Karpas-422 (cell line): ENCODE measurements at regions not wholly inside any gene's neighbourhood (a gene's known extent, or its start where the extent isn't known, plus 50 kb on each side); places are given as distances from the start of the nearest gene placed in this dataset.
"Not testable (repeated sequence)": the region's sequence is repeated elsewhere in the genome, so short reads cannot be mapped to it uniquely, and the experiment has no call there.

ENCODE experiments used
- DNase-seq: peaks from one replicate; pipeline ENCODE4 v3.0.0-alpha.2; 2015
- H2AFZ ChIP-seq: fragments of 200-600 bp; sonication (generic); 2 replicates; pipeline ENCODE4 v1.6.1; 2014; ENCODE audit warnings: antibody characterized with exemption, low read length, mixed read lengths
- H3K27ac ChIP-seq: fragments of 200-600 bp; sonication (generic); 2 replicates; pipeline ENCODE4 v1.5.1; 2014; ENCODE audit warnings: mild to moderate bottlenecking, low read length, moderate library complexity
- H3K27me3 ChIP-seq: fragments of 200-600 bp; sonication (generic); 2 replicates; pipeline ENCODE4 v1.6.1; 2014; ENCODE audit warnings: low read length, mixed read lengths
- H3K36me3 ChIP-seq: fragments of 200-600 bp; sonication (generic); 2 replicates; pipeline ENCODE4 v1.6.1; 2014; ENCODE audit warnings: low read length, mixed read lengths; ENCODE audit not compliant: insufficient read depth
- H3K4me1 ChIP-seq: fragments of 200-600 bp; sonication (generic); 2 replicates; pipeline ENCODE4 v1.6.1; 2014; ENCODE audit warnings: mild to moderate bottlenecking, low read length, mixed read lengths
- H3K4me2 ChIP-seq: fragments of 200-600 bp; sonication (generic); 2 replicates; pipeline ENCODE4 v1.6.1; 2014; ENCODE audit warnings: low read length, low read depth, mild to moderate bottlenecking; ENCODE audit not compliant: poor library complexity, severe bottlenecking
- H3K4me3 ChIP-seq: fragments of 200-600 bp; sonication (generic); 2 replicates; pipeline ENCODE4 v1.5.1; 2014; ENCODE audit warnings: mild to moderate bottlenecking, antibody characterized with exemption, low read length, mixed read lengths
- H3K79me2 ChIP-seq: fragments of 200-600 bp; sonication (generic); 2 replicates; pipeline ENCODE4 v1.6.1; 2014; ENCODE audit warnings: mild to moderate bottlenecking, low read length, mixed read lengths
- H3K9ac ChIP-seq: fragments of 200-600 bp; sonication (generic); 2 replicates; pipeline ENCODE4 v1.6.0; 2014; ENCODE audit warnings: low read length
- H3K9me2 ChIP-seq: fragments of 200-600 bp; sonication (generic), shearing (Covaris generic); replicated peaks from 2 replicates; pipeline ENCODE4 v1.6.0; 2014; ENCODE audit warnings: mild to moderate bottlenecking, low read length, moderate library complexity; ENCODE audit not compliant: insufficient read depth
- H3K9me3 ChIP-seq: fragments of 300-700, 200-600 bp; sonication (generic); 2 replicates; pipeline ENCODE4 v1.6.1; 2014; ENCODE audit warnings: low read length, mixed read lengths
- H4K20me1 ChIP-seq: fragments of 200-600 bp; sonication (generic); 2 replicates; pipeline ENCODE4 v1.6.1; 2014; ENCODE audit warnings: mild to moderate bottlenecking, antibody characterized with exemption, low read length, low read depth; ENCODE audit not compliant: insufficient read depth

DNA sequence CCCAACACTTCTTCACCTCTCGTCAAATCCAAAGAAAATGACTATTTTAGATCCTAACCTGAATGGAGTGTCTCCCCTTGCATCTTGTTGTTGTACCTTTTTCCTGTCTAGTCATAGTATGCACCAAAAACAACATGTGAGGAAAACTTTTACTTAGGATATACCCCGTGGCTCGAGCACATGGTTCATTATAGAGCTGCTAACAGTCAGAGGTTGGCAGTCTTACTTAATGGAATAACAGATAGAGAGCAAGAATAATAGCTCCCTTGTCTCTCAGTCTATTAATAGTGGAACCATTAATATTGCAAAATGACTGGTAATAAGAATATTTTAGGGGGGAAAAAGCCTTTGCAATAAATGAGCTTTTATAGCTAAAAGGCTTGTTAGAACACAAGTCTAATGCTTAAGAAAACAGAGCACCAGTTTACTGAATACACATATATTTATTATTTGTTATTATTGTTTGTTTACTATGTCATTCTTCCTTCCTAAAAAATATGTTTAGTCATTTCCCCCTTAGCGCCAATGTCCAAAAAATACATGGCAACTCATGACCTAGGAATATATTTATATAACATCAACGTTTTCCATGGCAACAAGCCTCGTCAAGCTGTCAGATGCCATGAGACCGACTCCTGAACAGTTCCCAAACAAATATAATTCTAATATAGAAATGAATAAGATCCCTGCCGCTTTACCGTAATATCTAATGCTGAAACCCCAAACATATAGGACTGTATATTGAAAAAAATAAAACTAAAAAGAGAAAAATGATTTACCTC is 592.4 kb downstream of the SOX5 start:
- H3K27me3 ChIP-seq = no peaks in the 10 kb centered on the region

DNA sequence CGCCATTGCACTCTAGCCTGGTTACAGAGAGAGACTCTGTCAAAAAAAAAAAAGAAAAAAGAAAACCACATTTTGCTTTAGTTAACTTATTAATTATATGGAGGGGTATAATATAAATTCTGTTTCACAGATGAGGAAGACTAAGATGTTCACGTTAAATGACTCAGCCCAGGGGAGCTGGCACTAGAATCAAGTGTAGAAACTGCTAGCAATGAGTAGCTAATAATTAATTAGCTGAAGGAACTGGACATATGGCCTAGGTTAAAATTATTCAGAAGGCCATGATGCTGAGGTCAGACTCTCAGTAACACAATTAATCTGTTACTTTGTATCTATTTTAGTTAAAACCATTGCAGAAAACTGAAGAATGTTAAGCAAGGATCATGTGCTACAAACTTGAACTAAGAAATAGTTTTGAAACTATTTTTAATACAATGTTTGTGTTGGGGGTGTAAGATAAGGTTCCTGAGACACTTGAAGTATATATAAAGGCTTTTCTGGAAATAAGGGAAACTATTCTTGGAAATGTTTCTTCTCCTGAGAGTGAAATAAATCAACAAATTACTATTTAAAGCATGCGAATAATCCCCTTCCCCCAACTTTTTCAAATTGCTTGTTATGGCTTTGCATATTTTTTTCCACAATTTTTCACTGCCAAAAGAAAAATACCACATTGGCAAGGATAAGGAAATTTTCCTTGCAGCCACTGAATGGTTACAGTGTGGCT is 589.3 kb downstream of the SOX5 start:
- Histone ChIP-seq H3K79me2 (no peaks in the 10 kb centered on the region), H4K20me1 (no peaks in the 10 kb centered on the region), H3K4me3 (no peak overlapping the region), H2AFZ (no peak overlapping the region), H3K9me2 (no peaks in the 10 kb centered on the region), H3K4me1 (no peaks in the 10 kb centered on the region), H3K9me3 (no peaks in the 10 kb centered on the region), H3K27me3 (no peaks in the 10 kb centered on the region), H3K36me3 (no peaks in the 10 kb centered on the region), H3K4me2 (no peak overlapping the region), H3K9ac (no peak overlapping the region), H3K27ac (no peak overlapping the region)
- DNase-seq = no peak

More for the DNA sequence above, 592.4 kb downstream of the SOX5 start:
- no peak for DNase-seq
- H3K4me2 ChIP-seq = no peak overlapping the region
- H3K36me3 ChIP-seq = no peaks in the 10 kb centered on the region
- no peak overlapping the region for H3K27ac ChIP-seq
- H3K4me3 ChIP-seq = no peak overlapping the region
- no peaks in the 10 kb centered on the region for H3K79me2 ChIP-seq
- no peak overlapping the region for H3K9ac ChIP-seq
- no peaks in the 10 kb centered on the region for H3K4me1 ChIP-seq
- no peaks in the 10 kb centered on the region for H3K9me2 ChIP-seq
- no peak overlapping the region for H2AFZ ChIP-seq
- no peaks in the 10 kb centered on the region for H3K9me3 ChIP-seq
- no peaks in the 10 kb centered on the region for H4K20me1 ChIP-seq

DNA sequence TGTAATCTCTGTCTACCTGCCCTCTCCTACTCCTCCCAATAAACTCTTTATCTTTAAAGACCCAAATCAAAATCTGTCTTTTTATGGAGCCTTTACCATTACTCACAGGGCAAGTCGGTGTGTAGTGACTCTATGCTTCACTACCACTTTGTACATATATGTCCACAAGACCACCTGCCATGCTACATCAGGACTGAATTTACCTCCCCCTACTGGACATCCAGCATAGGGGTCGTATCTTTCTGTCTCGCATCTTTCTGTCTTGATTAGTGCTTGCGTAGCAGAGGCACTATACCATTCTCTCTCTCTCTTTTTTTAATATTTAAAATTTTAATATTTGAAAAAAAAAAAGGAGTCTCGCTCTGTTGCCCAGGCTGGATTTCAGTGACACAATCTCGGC is 587.5 kb downstream of the SOX5 start:
- no peaks in the 10 kb centered on the region for H3K9me2 ChIP-seq
- no peaks in the 10 kb centered on the region for H3K9me3 ChIP-seq
- H3K79me2 ChIP-seq = no peaks in the 10 kb centered on the region
- no peak overlapping the region for H2AFZ ChIP-seq
- no peak overlapping the region for H3K4me2 ChIP-seq
- no peak overlapping the region for H3K4me3 ChIP-seq
- no peaks in the 10 kb centered on the region for H4K20me1 ChIP-seq
- no peaks in the 10 kb centered on the region for H3K4me1 ChIP-seq
- DNase-seq = peak; percentile 46
- H3K27me3 ChIP-seq = no peaks in the 10 kb centered on the region
- H3K27ac ChIP-seq = no peak overlapping the region
- no peaks in the 10 kb centered on the region for H3K36me3 ChIP-seq
- no peak overlapping the region for H3K9ac ChIP-seq

DNA sequence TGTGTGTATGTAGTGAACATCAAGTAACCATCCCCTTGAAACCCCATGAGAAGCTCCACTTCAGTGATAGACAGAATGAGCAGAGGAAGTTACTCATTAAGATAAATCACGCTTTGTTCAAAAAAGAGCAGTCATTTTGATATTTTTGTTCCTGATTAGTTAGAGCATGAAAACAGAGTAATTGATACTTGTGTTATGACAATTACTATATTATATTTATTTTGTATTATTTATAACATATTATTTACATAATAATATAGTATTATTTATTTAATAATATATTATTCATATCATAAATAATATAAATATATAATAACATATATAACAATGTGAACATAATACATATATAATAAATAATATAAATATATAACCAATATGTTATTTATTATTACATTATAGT is 580.9 kb downstream of the SOX5 start:
- Histone ChIP-seq H3K9ac (no peak overlapping the region), H3K36me3 (no peaks in the 10 kb centered on the region), H2AFZ (no peak overlapping the region), H3K9me3 (no peaks in the 10 kb centered on the region; the same call in 1 of the 2 replicates), H3K4me1 (no peaks in the 10 kb centered on the region), H3K9me2 (no peaks in the 10 kb centered on the region), H3K27me3 (no peaks in the 10 kb centered on the region), H4K20me1 (no peaks in the 10 kb centered on the region), H3K4me2 (no peak overlapping the region), H3K27ac (no peak overlapping the region), H3K79me2 (no peaks in the 10 kb centered on the region), H3K4me3 (no peak overlapping the region)
- no peak for DNase-seq

DNA sequence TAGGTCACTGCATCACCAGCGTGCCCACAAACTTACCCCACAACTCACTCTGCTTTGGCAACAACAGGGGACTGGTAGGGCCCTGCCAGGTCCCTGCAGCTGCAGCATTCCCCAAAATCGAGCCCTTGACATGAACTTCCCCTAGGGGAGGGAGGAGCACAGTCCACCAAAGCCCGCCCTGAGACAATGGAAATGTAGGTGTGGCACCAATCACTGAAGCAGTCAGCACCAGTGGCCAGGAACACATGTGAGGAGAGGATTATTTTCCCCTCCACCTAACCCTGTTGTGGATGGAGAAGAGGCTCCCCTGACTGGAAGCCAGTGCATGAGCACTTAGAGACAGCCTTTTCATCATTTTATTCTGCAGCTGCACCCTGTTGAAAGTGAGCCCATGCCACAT is 573.8 kb downstream of the SOX5 start:
- H3K36me3 ChIP-seq = no peaks in the 10 kb centered on the region
- no peak overlapping the region for H2AFZ ChIP-seq
- H3K27me3 ChIP-seq = no peaks in the 10 kb centered on the region
- H4K20me1 ChIP-seq = no peaks in the 10 kb centered on the region
- no peak for DNase-seq
- H3K27ac ChIP-seq = no peak overlapping the region
- peaks cover 12% of the 10 kb centered on the region for H3K9me3 ChIP-seq
- H3K4me3 ChIP-seq = no peak overlapping the region
- no peak overlapping the region for H3K4me2 ChIP-seq
- no peaks in the 10 kb centered on the region for H3K4me1 ChIP-seq
- no peaks in the 10 kb centered on the region for H3K79me2 ChIP-seq
- no peak overlapping the region for H3K9ac ChIP-seq
- H3K9me2 ChIP-seq = no peaks in the 10 kb centered on the region

DNA sequence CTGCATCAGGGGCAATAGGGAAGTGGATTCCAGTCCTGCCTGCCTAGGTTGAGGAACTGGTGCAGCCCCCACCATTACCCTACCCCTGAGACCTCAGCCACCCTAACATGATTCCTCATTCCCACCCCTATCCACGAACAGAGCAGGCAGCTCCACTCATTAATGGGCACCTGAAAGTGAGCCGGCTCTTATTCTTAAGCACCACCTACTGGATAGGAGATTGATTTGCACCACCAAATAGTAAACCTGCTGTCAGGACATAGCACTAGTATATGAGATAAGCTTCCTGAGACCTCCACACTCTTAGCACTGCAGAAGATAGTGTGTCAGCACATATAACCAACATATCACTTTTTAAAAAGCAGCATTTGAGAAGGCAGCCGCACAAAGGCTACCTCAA is 573.2 kb downstream of the SOX5 start:
- Histone ChIP-seq H4K20me1 (no peaks in the 10 kb centered on the region), H3K4me1 (no peaks in the 10 kb centered on the region), H3K4me2 (no peak overlapping the region), H3K79me2 (no peaks in the 10 kb centered on the region), H3K27ac (no peak overlapping the region), H3K9ac (no peak overlapping the region), H3K27me3 (no peaks in the 10 kb centered on the region), H3K4me3 (no peak overlapping the region), H2AFZ (no peak overlapping the region), H3K9me2 (no peaks in the 10 kb centered on the region), H3K36me3 (no peaks in the 10 kb centered on the region), H3K9me3 (peaks cover 12% of the 10 kb centered on the region)
- no peak for DNase-seq

DNA sequence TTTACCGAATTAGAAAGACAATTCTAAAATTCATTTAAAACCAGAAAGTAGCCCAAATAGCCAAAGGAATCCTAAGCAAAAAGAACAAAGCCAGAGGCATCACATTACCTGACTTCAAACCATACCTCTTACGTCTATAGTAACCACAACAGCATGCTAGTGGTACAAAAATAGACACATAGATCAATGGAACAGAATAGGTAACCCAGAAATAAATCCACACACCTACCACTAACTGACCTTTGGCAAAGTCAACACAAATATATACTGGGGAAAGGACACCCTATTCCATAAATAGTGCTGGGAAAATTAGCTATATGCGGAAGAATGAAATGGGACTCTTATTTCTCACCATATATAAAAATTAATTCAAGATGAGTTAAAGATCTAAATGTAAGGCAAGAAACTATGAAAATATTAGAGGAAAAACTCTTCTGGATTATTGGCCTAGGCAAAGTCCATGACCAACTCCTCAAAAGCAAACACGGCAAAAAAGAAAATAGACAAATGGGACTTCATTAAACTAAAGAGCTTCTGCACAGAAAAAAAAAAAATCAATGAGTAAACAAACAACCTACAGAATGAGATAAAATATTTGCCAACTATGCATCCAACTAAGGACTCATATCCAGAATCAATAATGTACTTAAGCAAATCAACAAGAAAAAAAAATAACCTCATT is 568.9 kb downstream of the SOX5 start:
- Histone ChIP-seq H4K20me1 (no peaks in the 10 kb centered on the region), H3K9ac (no peak overlapping the region), H3K4me2 (no peak overlapping the region), H2AFZ (no peak overlapping the region), H3K9me2 (no peaks in the 10 kb centered on the region), H3K27ac (no peak overlapping the region), H3K4me1 (no peaks in the 10 kb centered on the region), H3K79me2 (no peaks in the 10 kb centered on the region), H3K4me3 (no peak overlapping the region), H3K36me3 (no peaks in the 10 kb centered on the region), H3K9me3 (peaks cover 12% of the 10 kb centered on the region), H3K27me3 (no peaks in the 10 kb centered on the region)
- DNase-seq = peak; percentile 32

DNA sequence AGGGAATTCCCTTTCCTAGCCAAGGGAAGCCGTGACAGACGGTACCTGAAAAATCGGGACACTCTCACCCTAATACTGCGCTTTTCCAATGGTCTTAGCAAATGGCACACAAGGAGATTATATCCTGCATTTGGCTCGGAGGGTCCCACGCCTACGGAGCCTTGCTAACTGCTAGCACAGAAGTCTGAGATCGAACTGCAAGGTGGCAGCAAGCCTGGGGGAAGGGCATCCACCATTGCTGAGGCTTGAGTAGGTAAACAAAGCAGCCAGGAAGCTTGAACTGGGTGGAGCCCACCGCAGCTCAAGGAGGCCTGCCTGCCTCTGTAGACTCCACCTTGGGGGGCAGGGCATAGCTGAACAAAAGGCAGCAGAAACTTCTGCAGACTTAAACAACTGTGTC is 560.6 kb downstream of the SOX5 start:
- not testable (repeated sequence) for H3K27ac ChIP-seq, H3K36me3 ChIP-seq, H3K27me3 ChIP-seq, H3K4me1 ChIP-seq, H2AFZ ChIP-seq, H3K9me3 ChIP-seq, H3K9me2 ChIP-seq, H3K4me3 ChIP-seq, DNase-seq, H3K79me2 ChIP-seq, H4K20me1 ChIP-seq, H3K9ac ChIP-seq, H3K4me2 ChIP-seq
